HepG2 (cell line): ENCODE measurements at regions not wholly inside any gene's neighbourhood (a gene's known extent, or its start where the extent isn't known, plus 50 kb on each side); places are given as distances from the start of the nearest gene placed in this dataset.

Experiments
- ATF1 ChIP-seq: IDR thresholded peaks from 2 replicates; pipeline ENCODE4 v1.6.1; 2016; ENCODE audit warnings: mild to moderate bottlenecking, control low read depth
- ETV5 ChIP-seq: IDR thresholded peaks from 2 replicates; pipeline ENCODE4 v1.6.1; 2018; ENCODE audit warnings: missing biosample characterization, missing genetic modification reagents, inconsistent platforms, borderline replicate concordance
- KMT2A ChIP-seq: sonication (generic); formaldehyde crosslinking; IDR thresholded peaks from 2 replicates; pipeline ENCODE4 v1.4.0; 2020; ENCODE audit warnings: missing genetic modification reagents
- LRRFIP1 ChIP-seq: sonication (generic); formaldehyde crosslinking; conservative IDR thresholded peaks from 2 replicates; pipeline ENCODE4 v1.4.0; 2020; ENCODE audit warnings: missing genetic modification reagents
- PAXIP1 ChIP-seq: sonication (generic); formaldehyde crosslinking; conservative IDR thresholded peaks from 2 replicates; pipeline ENCODE4 v1.4.0; 2020; ENCODE audit warnings: mild to moderate bottlenecking, missing genetic modification reagents, moderate library complexity
- SNAI1 ChIP-seq: sonication (generic); formaldehyde crosslinking; IDR thresholded peaks from 2 replicates; pipeline ENCODE4 v1.5.0; 2020; ENCODE audit warnings: mild to moderate bottlenecking, missing genetic modification reagents, borderline replicate concordance
- STAT6 ChIP-seq: sonication (generic); formaldehyde crosslinking; IDR thresholded peaks from 2 replicates; pipeline ENCODE4 v1.4.0; 2020; ENCODE audit warnings: missing genetic modification reagents, mild to moderate bottlenecking, borderline replicate concordance
- YEATS2 ChIP-seq: sonication (generic); formaldehyde crosslinking; IDR thresholded peaks from 2 replicates; pipeline ENCODE4 v1.4.0; 2020; ENCODE audit warnings: missing genetic modification reagents, borderline replicate concordance
- ZBTB34 ChIP-seq: sonication (generic); formaldehyde crosslinking; IDR thresholded peaks from 2 replicates; pipeline ENCODE4 v1.8.0; 2022; ENCODE audit warnings: mild to moderate bottlenecking, missing genetic modification reagents
- ZNF383 ChIP-seq: sonication (generic); formaldehyde crosslinking; IDR thresholded peaks from 2 replicates; pipeline ENCODE4 v1.4.0; 2020; ENCODE audit warnings: missing genetic modification reagents, mild to moderate bottlenecking, borderline replicate concordance
- ZNF570 ChIP-seq: sonication (generic); formaldehyde crosslinking; IDR thresholded peaks from 2 replicates; pipeline ENCODE4 v1.4.0; 2020; ENCODE audit warnings: mild to moderate bottlenecking, missing genetic modification reagents, borderline replicate concordance
- ZXDC ChIP-seq: sonication (generic); formaldehyde crosslinking; IDR thresholded peaks from 2 replicates; pipeline ENCODE4 v1.5.0; 2020; ENCODE audit warnings: mild to moderate bottlenecking, missing genetic modification reagents

GRCh38 chr4:28105271-28105859 is 1244.7 kb downstream of the STIM2 start (continued):
- no peak for TF ChIP-seq STAT6 (CRISPR knock-in tag)
- TF ChIP-seq LRRFIP1 (CRISPR knock-in tag) = no peak
- TF ChIP-seq SNAI1 = no peak
- TF ChIP-seq ZXDC (CRISPR knock-in tag) = no peak
- TF ChIP-seq ZNF570 (CRISPR knock-in tag) = no peak
- TF ChIP-seq ETV5 = no peak; the same call in 1 of the 2 replicates
- no peak for TF ChIP-seq ZNF383 (CRISPR knock-in tag)
- TF ChIP-seq YEATS2 (CRISPR knock-in tag) = no peak
- TF ChIP-seq ZBTB34 (CRISPR knock-in tag) = no peak
- peak; percentile 84 for TF ChIP-seq PAXIP1 (CRISPR knock-in tag)
- no peak for TF ChIP-seq KMT2A (CRISPR knock-in tag)
- TF ChIP-seq ATF1 = no peak
